Hematopoietic multipotent progenitor cell treated with erythropoietin and hydrocortisone succinate and interleukin-3 and kit ligand, for 8 days (in vitro differentiated cells): ENCODE measurements at regions not wholly inside any gene's neighbourhood (a gene's known extent, or its start where the extent isn't known, plus 50 kb on each side); places are given as distances from the start of the nearest gene placed in this dataset.

Source experiments
- DNase-seq: peaks from one replicate; pipeline ENCODE4 v3.0.0-alpha.2; 2015

GRCh38 chr12:113766131-113766878 lies 199.8 kb downstream of the RBM19 start:
- DNase-seq, result no peak

DNA sequence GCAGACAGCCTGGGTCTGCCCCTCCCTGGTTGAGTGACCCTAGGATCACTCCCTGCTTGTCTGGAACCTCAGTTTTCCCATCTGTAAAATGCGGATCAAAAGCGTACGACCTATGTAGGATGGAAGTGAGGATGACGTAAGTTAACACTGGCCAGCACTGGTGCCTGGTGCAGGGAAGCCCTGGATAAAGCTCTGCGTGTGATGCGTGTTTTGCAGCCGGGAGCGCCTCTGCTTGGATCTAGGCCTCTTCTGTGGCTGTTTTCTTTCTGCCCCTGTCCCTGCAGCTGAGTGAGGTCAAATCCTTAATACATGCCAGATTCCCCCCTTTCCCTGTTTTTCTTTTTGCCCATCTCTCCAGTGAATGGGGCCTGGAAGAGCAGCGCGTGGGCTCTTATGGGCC lies 201.5 kb downstream of the RBM19 start:
- no peak for DNase-seq

DNA sequence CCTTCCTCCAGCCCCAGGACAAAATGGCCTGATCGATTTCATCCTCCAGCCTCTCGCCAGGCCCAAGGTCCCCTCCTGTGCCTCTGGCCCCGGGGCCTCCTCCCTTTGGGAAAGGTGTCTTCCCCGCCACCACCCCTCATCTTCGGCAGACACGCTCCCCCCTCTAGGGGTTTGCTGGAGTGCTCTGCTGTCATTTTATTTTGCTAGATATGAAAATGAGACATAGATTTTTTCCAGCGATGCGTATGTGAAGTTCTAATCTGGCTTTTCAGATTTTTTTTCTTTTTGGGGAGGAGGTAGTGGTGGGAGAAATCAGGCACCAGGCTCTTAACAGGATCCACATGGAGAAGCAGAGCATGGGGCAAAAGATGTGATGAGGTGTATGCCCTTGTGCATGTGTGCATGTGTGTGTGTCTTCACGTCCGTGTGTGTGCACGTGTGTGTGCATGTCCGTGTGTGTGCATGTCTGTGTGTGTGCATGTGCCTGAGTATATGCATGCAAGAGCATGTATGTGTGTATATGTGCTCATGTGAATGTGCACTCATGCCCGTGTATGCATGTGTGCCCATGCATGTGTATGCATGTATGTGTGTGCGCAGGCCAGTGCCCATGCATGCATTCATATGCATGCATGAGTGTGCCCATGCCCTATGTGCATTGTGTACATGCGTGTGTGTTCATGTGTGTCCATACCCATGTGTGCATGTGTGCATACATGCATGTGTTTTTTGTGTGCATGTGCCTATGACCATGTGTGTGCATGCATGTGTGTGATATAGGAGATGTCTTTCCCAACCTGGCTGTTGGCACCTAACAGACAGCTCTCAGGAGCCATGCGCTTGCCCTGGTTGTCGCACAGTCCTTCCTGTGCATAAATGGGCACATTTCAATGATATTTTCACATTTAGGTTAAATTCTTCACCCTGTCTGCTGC lies 203.0 kb downstream of the RBM19 start:
- no peak for DNase-seq

DNA sequence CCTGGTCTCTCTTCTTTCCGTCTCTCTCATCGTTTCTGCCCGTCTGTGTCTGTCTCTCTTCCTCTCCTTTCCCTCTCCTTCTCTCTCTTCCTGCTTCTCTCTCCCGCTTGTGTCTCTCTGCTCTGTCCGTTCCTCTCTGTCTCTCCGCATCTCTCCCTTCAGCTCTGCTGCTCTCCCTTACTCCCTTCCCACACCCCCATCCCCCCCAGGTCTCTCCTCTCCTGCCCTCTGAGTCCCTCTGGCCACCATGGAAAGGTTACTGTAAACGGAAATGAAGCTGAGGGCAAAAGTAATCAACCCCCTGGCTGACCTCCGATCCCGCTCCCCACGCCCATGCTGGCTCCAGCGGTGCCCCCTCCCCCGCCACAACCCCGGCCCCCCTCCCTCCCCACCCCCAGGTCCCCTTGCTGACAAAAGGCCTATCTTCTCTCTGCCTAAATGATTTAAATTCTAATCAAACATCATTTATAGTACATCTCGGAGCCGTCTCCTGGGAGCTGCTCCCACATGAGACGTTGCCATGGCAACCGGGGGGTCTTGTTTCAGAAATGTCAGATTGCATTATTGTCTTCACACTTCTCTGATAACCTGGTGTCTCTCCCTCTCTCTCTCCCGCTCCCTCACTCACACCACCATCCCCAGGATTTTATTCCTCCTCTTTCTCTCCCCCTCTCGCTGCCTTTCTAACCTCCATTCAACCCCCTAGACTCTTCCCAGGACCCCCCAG lies 203.8 kb downstream of the RBM19 start:
- DNase-seq, result no peak

- DNase-seq, result no peak
These were observed 207.0 kb downstream of the RBM19 start for GRCh38 chr12:113759135-113759534.

DNA sequence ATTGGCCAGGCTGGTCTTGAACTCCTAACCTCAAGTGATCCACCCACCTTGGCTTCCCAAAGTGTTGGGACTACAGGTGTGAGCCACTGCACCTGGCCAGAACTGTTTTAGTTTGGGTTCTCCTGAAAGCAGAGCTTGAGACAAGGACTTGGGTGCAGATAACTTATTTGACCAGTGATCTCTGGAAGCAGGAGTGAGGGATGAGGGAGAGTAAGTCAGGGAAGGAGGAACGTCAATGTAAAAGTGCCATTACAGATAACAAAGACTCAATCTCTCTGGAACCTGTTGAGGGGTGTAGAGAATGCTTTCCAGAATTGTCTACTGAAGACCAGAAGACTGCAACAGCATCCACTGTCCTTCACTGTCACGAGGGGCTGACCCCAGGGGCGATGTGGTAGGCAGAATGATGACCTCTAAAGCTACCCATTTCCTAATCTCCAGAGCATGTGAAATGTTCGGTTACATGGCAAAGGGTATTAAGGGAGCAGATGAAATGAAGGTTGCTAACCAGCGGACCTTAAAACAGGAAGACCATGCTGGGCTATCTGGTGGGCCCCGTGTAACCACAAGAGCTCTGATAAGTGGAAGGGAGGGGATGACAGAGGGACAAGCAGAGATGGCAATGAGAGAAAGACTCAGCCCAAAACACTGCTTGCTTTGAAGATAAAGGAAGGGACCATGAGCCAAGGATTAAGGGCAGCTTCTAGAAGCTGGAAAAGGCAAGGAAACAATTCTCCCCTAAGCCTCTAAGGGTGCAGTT lies 207.8 kb downstream of the RBM19 start:
- peak; percentile 86 for DNase-seq

- DNase-seq, result no peak
These were observed 208.7 kb downstream of the RBM19 start for GRCh38 chr12:113757221-113758002.

DNA sequence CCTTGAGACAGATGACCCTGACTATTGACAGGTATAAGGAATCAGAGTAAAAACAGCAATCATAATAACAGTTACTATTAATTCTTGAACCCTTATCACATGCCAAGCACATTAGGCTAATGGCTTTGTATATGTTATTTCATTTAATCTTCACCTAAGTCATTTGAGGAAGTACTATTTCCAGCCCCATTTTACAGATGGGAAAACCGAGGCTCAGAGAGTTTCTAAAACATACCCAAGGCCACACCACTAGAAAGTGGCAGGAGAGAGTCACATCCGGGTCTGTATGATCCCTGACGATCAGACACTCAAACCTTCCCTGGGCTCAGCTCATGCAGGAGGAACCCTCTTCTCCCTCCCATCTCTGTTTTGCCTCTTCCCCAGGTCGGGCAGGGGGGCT lies 209.5 kb downstream of the RBM19 start:
- no peak for DNase-seq

GRCh38 chr12:113755098-113755497 lies 211.0 kb downstream of the RBM19 start:
- DNase-seq, result peak; percentile 64

GRCh38 chr12:113751513-113751912 lies 214.6 kb downstream of the RBM19 start:
- no peak for DNase-seq

- no peak for DNase-seq
These were observed 216.7 kb downstream of the RBM19 start for GRCh38 chr12:113749433-113749815.

DNA sequence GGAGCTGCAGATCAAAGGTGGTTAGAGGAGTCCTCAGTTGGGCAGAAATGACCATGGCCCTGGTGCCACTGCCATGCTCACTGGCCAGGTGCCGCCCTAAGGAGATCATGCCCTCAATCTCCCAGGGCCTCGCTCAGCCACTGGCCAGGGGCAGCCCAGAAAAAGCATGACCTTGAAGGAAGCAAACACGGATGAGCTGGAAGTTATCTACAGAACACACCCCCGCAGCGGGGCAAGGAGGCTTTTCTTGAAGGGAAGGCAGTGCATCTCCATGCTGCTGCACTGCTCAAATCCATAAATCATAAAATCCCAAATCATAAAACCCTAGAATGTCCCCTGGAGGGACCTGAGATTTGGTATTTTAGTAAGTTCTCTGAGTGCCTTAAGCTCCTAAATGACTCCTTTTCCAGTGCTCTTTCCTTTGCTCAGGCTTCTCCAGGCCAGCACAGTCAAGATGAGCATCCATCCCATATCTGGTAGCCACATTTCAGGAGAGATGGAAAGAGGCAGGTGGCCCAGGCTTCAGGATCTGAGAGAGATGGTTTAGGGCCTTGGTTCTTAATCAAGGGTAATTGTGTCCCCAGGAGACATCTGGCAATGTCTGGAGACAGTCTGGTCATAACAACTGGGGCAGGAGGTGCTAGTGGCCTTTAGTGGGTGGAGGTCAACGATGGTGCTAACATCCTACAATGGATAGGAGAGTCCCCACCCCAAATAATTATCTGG lies 217.3 kb downstream of the RBM19 start:
- no peak for DNase-seq

DNA sequence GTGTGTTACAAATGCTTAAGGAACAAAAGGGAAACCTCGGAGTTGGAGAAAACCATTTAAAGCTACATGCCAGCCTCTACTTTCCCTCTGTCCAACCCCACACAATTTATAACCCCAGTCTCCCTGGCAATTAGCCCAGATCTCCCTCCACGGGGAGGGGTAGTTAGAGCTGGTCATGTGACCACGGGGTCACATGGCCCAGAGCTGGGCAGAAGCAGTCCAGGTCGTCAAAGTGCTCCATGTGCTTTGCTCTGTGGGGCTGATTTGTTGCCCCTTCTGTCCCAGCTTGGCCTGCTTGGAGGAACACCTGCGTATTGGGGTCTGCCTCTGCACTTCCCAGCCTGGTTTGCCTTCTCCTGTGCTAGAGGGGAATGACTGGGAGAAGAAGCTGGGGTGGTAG lies 219.1 kb downstream of the RBM19 start:
- peak; percentile 54 for DNase-seq

DNA sequence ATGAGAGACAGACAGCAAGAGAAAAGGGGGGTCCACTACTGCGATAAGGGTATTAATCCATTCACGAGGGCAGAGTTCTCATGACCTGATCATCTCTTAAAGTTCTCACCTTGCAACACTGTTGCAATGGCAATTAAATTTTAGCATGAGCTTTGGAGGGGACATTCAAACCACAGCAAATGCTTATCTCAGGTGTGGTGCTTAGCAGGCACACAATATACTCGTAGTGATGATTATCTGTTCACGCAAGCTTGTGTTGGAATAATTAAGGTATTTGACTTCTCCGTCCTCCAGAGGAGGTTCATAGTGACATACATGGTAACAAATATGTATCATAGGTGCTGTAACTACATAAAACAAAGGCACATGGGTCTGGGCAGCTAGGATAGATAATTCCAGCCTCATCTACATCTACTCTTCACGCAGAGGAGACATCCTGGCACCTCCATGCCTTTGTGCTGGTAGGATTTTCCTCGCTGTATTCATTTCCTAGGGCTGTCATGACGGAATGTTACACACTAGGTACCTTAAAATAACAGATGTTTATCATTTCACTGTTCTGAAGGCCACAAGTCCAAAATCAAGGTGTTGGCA lies 221.2 kb downstream of the RBM19 start:
- peak; percentile 77 for DNase-seq

GRCh38 chr12:113742801-113743200 lies 223.3 kb downstream of the RBM19 start:
- no peak for DNase-seq

DNA sequence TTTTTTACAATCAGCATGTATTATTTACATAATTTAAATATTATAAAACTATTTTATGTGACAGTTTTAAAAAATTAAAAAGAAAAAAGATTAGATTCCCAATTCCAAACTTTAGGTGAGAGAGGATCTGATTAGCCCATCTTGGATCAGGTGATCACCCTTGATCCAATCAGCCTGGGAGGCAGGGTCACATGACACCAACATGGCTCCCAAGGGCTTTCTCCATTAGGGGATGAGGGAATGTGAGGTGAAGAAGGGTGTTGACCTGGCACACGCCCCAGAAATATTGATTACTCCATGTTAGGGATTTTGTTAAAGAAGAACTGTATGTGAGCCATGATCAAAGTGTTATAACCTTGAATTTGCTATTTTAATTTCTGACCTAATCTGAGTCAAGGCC lies 225.4 kb downstream of the RBM19 start:
- no peak for DNase-seq

DNA sequence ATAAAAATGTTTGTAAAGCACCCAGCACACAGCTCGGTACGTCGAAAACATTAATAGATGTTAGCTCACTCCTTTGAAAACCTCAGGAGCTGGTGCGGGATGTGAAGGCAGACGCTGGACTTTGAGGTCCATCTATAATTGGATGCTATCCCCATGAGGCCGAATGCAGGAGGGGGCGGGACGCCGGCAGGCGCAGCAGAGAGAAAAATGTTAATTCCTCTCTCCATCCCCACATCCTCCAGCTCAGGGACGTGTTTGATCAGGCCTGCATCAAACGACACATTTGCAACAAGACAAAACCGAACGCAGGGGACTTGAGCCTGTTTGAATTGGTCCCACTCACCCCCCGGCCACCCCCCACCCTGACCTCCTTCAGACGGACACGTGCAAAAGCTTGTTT lies 231.0 kb downstream of the RBM19 start:
- DNase-seq, result no peak

- DNase-seq, result no peak
These were observed 231.6 kb downstream of the RBM19 start for GRCh38 chr12:113734503-113734902.

DNA sequence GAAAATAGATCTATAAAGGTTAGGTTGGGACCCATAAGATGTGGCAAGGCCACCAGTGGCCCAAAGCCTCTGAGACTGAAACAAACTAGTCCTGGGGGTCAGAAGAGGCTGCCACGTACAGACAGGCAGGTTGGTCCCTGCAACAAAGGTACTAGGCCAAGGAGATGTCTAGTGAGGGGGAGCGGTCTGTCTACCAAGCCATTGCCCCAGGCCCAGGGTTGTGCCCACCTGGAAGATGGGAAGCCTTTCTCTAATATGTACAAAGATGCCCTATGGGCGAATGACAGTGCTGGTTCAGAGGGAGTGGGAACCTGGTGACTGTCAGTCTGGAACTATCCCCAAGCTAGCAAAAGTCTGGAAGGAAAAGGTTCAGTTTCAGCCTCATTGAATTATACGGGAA lies 233.2 kb downstream of the RBM19 start:
- no peak for DNase-seq

- no peak for DNase-seq
These were observed 238.5 kb downstream of the RBM19 start for GRCh38 chr12:113727651-113728061.
